ENCODE measurements at regions not wholly inside any gene's neighbourhood (a gene's known extent, or its start where the extent isn't known, plus 50 kb on each side); places are given as distances from the start of the nearest gene placed in this dataset.

DNA sequence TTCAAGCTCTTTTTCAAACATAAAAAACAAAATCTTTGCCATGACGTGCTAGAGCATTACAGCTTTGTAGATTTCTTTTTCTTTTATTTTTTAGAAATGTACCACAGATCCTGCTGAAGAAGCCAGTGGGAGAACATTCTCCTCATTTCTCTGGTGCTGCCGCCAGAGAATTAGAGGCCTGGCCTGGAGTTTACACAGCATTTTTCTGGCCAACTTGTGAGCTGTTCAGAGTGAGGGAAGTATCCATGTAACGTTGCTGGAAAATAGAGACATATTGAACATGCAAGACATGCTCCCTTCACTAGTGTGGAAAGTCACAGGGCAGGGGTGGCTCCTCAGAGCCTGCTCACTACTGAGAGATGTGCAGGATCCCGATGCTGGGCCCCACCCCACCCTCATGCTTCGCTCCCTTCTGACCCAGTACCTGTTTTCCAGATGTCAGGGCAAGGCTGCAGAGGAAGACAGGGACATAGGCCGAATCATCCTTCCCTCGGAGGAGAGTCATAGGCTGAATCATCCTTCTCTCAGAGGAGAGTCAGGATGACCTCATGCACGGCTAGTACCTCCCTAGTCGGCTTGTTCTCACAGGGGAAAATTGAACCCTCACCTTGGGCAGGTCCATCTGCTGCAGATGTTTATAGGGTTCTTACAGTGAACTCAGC, 298.5 kb downstream of the INSIG2 start:
- TF ChIP-seq, protein P1, sequence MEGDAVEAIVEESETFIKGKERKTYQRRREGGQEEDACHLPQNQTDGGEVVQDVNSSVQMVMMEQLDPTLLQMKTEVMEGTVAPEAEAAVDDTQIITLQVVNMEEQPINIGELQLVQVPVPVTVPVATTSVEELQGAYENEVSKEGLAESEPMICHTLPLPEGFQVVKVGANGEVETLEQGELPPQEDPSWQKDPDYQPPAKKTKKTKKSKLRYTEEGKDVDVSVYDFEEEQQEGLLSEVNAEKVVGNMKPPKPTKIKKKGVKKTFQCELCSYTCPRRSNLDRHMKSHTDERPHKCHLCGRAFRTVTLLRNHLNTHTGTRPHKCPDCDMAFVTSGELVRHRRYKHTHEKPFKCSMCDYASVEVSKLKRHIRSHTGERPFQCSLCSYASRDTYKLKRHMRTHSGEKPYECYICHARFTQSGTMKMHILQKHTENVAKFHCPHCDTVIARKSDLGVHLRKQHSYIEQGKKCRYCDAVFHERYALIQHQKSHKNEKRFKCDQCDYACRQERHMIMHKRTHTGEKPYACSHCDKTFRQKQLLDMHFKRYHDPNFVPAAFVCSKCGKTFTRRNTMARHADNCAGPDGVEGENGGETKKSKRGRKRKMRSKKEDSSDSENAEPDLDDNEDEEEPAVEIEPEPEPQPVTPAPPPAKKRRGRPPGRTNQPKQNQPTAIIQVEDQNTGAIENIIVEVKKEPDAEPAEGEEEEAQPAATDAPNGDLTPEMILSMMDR (conservative IDR thresholded peaks at IDR 0.05; ENCODE audit: low read length): no peak
- no peak for TF ChIP-seq EZH2phosphoT487 (IDR thresholded peaks at IDR 0.05; ENCODE audit: borderline replicate concordance)
